Endodermal cell (in vitro differentiated cells): ENCODE measurements at regions not wholly inside any gene's neighbourhood (a gene's known extent, or its start where the extent isn't known, plus 50 kb on each side); places are given as distances from the start of the nearest gene placed in this dataset.

Source experiments
- DNase-seq: peaks from one replicate; pipeline ENCODE4 v3.0.0-alpha.2; 2017
- H3K27ac ChIP-seq: 2 replicates; pipeline ENCODE4 v1.5.1; 2013; ENCODE audit warnings: mild to moderate bottlenecking, low read depth, low read length, moderate library complexity
- H3K27me3 ChIP-seq: 2 replicates; pipeline ENCODE4 v1.6.1; 2013; ENCODE audit warnings: mild to moderate bottlenecking, low read length, moderate library complexity; ENCODE audit not compliant: insufficient read depth, control insufficient read depth, poor library complexity, severe bottlenecking
- H3K36me3 ChIP-seq: 2 replicates; pipeline ENCODE4 v1.7.0; 2013; ENCODE audit warnings: mild to moderate bottlenecking, low read length, moderate library complexity; ENCODE audit not compliant: control insufficient read depth, insufficient read depth
- H3K4me1 ChIP-seq: one replicate; pipeline ENCODE4 v1.7.0; 2013; ENCODE audit warnings: low read length; ENCODE audit not compliant: control insufficient read depth, insufficient read depth
- H3K4me3 ChIP-seq: 2 replicates; pipeline ENCODE4 v1.5.1; 2013; ENCODE audit warnings: mild to moderate bottlenecking, low read length, moderate library complexity
- H3K9ac ChIP-seq: 2 replicates; pipeline ENCODE4 v1.6.1; 2013; ENCODE audit warnings: mild to moderate bottlenecking, low read length, moderate library complexity; ENCODE audit not compliant: poor library complexity, severe bottlenecking; ENCODE audit errors: extremely low read depth
- H3K9me3 ChIP-seq: 2 replicates; pipeline ENCODE4 v1.6.1; 2013; ENCODE audit warnings: mild to moderate bottlenecking, low read length, moderate library complexity; ENCODE audit not compliant: control insufficient read depth
- H3K27ac Mint-ChIP-seq: 2 replicates; pipeline ENCODE4 v1.8.0; 2020; ENCODE audit warnings: mixed read lengths
- H3K27me3 Mint-ChIP-seq: 2 replicates; pipeline ENCODE4 v1.8.0; 2021; ENCODE audit warnings: mild to moderate bottlenecking, mixed read lengths; ENCODE audit not compliant: insufficient read depth
- H3K36me3 Mint-ChIP-seq: 2 replicates; pipeline ENCODE4 v1.8.0; 2020; ENCODE audit warnings: low read depth, mixed read lengths
- H3K4me1 Mint-ChIP-seq: 2 replicates; pipeline ENCODE4 v1.8.0; 2020; ENCODE audit warnings: mixed read lengths
- H3K4me3 Mint-ChIP-seq: 2 replicates; pipeline ENCODE4 v1.8.0; 2020; ENCODE audit warnings: mild to moderate bottlenecking, moderate library complexity, mixed read lengths
- H3K9me3 Mint-ChIP-seq: 2 replicates; pipeline ENCODE4 v1.8.0; 2020; ENCODE audit warnings: mild to moderate bottlenecking, mixed read lengths
- WGBS, 2 experiments: methylation state at CpG; one replicate each; pipeline versions ENCODE4 v1.1.5 to v1.1.7; 2013; ENCODE audit warnings: missing lambda C conversion rate in 2 of 2, mixed read lengths in 1 of 2; ENCODE audit not compliant: insufficient coverage in 1 of 2, insufficient read length in 1 of 2; 5-methylcytosine and 5-hydroxymethylcytosine counted together
- TF ChIP-seq, protein P1 (sequence below): fragments of 200-600 bp; sonication (generic); conservative IDR thresholded peaks from 2 replicates; pipeline ENCODE4 v1.5.0; 2021; ENCODE audit warnings: antibody characterized with exemption, mild to moderate bottlenecking

DNA sequence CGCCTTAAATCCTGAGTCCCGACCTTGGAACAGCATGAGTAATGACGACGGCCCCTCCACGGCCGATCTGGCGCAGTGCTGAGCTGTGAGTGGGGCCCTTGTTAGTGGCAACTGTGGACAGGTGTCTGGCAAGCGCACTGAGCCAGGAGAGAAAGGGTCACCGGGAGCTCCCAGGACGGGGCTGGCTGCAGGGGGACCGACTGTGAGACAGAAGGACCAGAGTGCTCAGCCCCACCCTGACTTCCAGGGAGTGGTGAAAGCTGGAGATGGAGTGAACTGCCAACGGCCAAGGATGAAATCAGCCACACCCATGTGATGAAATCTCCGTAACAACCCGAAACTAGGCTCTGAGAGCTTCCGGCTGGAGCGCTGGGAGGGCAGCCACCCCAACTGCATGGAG lies 228.6 kb downstream of the BRD1 start:
- no peak overlapping the region for H3K27ac ChIP-seq
- H3K4me3 Mint-ChIP-seq: no peak overlapping the region
- H3K9me3 Mint-ChIP-seq: peaks cover 10% of the 10 kb centered on the region

GRCh38 chr22:49598338-49598737 lies 229.3 kb downstream of the BRD1 start:
- Mint-ChIP-seq H3K4me1 (no peaks in the 10 kb centered on the region), H3K9me3 (peaks cover 7% of the 10 kb centered on the region), H3K36me3 (no peaks in the 10 kb centered on the region), H3K27ac (no peak overlapping the region), H3K27me3 (no peaks in the 10 kb centered on the region), H3K4me3 (no peak overlapping the region)
- Histone ChIP-seq H3K9ac (no peak overlapping the region), H3K27me3 (no peaks in the 10 kb centered on the region), H3K27ac (no peak overlapping the region), H3K9me3 (peaks cover 12% of the 10 kb centered on the region), H3K36me3 (no peaks in the 10 kb centered on the region), H3K4me3 (no peak overlapping the region), H3K4me1 (no peaks in the 10 kb centered on the region)
- DNase-seq: no peak
- 90 to 92% methylated on average over 4 to 9 of the region's 9 CpGs for WGBS, 2 experiments
- TF ChIP-seq, protein P1, sequence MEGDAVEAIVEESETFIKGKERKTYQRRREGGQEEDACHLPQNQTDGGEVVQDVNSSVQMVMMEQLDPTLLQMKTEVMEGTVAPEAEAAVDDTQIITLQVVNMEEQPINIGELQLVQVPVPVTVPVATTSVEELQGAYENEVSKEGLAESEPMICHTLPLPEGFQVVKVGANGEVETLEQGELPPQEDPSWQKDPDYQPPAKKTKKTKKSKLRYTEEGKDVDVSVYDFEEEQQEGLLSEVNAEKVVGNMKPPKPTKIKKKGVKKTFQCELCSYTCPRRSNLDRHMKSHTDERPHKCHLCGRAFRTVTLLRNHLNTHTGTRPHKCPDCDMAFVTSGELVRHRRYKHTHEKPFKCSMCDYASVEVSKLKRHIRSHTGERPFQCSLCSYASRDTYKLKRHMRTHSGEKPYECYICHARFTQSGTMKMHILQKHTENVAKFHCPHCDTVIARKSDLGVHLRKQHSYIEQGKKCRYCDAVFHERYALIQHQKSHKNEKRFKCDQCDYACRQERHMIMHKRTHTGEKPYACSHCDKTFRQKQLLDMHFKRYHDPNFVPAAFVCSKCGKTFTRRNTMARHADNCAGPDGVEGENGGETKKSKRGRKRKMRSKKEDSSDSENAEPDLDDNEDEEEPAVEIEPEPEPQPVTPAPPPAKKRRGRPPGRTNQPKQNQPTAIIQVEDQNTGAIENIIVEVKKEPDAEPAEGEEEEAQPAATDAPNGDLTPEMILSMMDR: no peak

More for the DNA sequence above, 228.6 kb downstream of the BRD1 start:
- H3K4me3 ChIP-seq: no peak overlapping the region
- Mint-ChIP-seq H3K4me1 (no peaks in the 10 kb centered on the region), H3K27me3 (no peaks in the 10 kb centered on the region), H3K36me3 (no peaks in the 10 kb centered on the region), H3K27ac (no peak overlapping the region)
- peaks cover 8% of the 10 kb centered on the region for H3K9me3 ChIP-seq
- TF ChIP-seq, protein P1: no peak
- no peak for DNase-seq
- H3K4me1 ChIP-seq: no peaks in the 10 kb centered on the region
- H3K36me3 ChIP-seq: no peaks in the 10 kb centered on the region
- WGBS, 2 experiments: 90 to 98% methylated on average over 13 to 16 of the region's 16 CpGs
- H3K27me3 ChIP-seq: no peaks in the 10 kb centered on the region
- no peak overlapping the region for H3K9ac ChIP-seq

DNA sequence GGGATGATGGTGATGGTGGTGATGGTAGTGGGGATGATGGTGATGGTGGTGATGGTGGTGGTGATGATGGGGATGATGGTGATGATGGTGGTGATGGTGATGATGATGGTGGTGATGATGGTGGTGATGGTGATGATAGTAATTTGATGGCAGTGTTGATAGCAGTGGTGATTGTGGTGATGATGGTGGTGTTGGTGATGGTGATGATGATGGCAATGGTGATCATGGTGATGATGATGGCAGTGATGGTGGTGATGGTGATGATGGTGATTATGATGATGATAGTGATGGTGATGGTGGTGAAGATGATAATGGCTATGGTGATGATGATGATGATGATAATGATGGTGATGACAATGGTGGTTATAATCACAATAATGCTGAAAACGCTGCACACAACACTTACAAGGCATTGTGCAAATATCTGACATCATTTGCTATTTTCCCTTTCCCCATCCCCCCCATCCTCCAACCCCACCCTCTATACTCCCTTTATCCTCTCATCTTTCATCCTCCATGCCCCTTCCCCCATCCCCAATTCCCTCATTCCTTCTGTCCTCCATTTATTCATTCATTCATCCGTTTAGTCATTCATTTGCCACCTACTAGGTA lies 230.1 kb downstream of the BRD1 start:
- Histone ChIP-seq H3K27ac (no peak overlapping the region), H3K27me3 (no peaks in the 10 kb centered on the region), H3K4me3 (no peak overlapping the region), H3K9ac (no peak overlapping the region), H3K4me1 (no peaks in the 10 kb centered on the region), H3K36me3 (no peaks in the 10 kb centered on the region), H3K9me3 (peaks cover 18% of the 10 kb centered on the region)
- TF ChIP-seq, protein P1: no peak
- WGBS, 2 experiments: 85% methylated on average over 2 of the region's 2 CpGs; no CpG with 5 or more reads in 1 of the 2 experiments
- Mint-ChIP-seq H3K4me1 (no peaks in the 10 kb centered on the region), H3K9me3 (peaks cover 9% of the 10 kb centered on the region), H3K27me3 (no peaks in the 10 kb centered on the region), H3K27ac (no peak overlapping the region), H3K36me3 (no peaks in the 10 kb centered on the region), H3K4me3 (no peak overlapping the region)
- no peak for DNase-seq
